Left lobe of liver (tissue), 2 donors: ENCODE measurements at regions not wholly inside any gene's neighbourhood (a gene's known extent, or its start where the extent isn't known, plus 50 kb on each side); places are given as distances from the start of the nearest gene placed in this dataset.

Source experiments
- ATAC-seq: fragments of 200-7000 bp; cut with Tn5 transposase; one replicate; pipeline ENCODE4 v1.9.1; 2020; ENCODE audit warnings: mild to moderate bottlenecking, moderate library complexity
- DNase-seq: peaks from one replicate; pipeline ENCODE4 v3.0.0-alpha.2; 2020; ENCODE audit warnings: low spot score
- donor health status: DM: no; HTN: no; CAD: no; lungs with moderate emphysema.
- donor health status: DM: no; HTN: yes; CAD: no.

GRCh38 chr9:21746550-21746949 lies 55.9 kb upstream of the MTAP start:
- no peak for DNase-seq
- ATAC-seq: no peak

DNA sequence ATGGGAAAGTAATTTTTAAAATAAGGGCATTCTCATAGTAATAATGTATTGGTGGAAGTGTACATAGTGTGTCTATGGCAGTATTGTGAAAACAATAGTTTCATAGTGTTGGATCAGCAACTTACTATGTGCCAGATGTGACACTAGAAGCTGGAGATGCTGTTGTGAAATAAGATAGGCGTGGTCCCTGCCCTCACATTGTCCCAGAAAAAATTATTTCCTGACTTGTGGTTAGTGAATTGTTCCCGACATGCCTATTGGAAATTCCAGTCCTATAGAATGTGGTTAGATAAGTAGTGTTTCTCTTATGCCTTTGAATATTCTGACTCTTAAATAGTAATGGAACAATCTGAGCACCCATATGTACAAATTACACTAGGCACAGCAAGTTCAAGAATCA lies 55.3 kb upstream of the MTAP start:
- no peak for ATAC-seq
- DNase-seq: no peak

DNA sequence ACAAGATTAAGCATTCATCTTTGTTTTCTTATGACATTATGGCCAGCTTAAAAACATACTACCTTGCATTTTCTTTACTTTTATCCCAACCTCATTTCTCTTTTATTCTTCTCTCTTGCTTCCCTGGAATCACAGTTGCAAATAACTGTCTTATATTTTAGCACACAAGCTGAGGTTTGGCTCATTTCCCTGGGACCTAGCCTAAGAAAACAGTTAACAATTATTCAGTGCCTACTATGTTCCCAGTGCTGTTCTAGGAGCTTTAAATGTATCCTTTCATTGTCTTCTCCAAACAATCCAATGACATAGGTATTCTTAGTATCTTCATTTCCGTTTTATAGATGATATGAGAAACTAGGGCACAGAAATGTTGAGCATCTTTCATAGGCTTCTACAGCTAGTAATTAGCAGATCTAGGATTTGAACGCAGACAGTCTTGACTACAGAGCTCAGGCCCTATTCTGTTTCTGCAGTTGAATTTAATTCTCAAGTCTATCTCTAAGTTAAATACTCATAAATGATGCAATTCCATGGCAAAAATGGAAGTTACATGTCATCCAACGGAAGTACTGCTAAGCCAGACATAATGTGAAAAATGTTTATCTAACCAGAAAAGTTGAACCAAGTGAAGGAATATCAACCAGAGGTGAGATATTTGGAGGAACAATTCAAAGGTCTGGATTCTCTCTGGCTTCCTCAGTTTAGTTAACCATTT lies 52.3 kb upstream of the MTAP start:
- no peak for ATAC-seq
- no peak for DNase-seq

DNA sequence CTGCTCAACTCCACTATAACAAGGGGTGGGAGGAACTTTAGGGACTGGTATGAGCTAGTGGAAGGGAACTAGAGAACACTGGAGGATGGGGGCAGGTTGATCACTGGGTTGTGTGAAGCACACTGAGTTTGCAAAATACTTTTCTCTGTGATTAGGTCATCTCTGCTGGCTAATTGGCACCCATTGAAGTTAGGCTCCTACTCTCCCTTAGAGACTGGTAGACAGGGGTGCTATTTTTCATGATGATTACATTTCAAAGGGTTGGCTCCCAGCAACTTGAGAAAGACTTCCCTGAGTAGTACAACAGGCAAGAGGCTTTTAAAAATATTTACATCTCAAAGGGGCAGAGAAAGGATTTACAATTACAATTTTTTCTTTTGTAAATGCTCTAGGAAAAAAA lies 50.4 kb upstream of the MTAP start:
- ATAC-seq (no peak), DNase-seq (no peak)
